GM21390 (cell line): ENCODE measurements at regions not wholly inside any gene's neighbourhood (a gene's known extent, or its start where the extent isn't known, plus 50 kb on each side); places are given as distances from the start of the nearest gene placed in this dataset.

ENCODE experiments used
- ATAC-seq: cut with Tn5 transposase; IDR thresholded peaks from one replicate; pipeline ENCODE4 v1.9.1; 2021; ENCODE audit not compliant: unreplicated experiment

DNA sequence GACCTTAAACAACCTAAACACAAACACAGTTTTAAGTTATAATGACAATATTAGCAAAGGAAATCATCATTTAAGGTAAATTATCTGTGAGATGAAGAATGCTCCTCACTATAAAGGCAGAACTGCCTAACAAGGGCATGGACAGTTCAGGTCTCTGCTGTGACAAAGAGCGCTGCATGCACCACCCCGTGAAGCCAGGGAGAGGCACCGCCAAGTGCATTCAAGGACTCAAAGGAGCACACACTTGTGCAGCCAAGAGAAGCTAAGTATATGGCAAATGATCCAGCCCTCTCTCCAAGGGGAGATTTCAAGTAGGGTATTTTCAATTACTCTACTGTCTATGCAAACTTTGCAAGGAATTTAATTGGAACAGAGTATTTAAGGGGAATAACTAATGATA is 126.0 kb downstream of the RAP2A start:
- no peak for ATAC-seq

DNA sequence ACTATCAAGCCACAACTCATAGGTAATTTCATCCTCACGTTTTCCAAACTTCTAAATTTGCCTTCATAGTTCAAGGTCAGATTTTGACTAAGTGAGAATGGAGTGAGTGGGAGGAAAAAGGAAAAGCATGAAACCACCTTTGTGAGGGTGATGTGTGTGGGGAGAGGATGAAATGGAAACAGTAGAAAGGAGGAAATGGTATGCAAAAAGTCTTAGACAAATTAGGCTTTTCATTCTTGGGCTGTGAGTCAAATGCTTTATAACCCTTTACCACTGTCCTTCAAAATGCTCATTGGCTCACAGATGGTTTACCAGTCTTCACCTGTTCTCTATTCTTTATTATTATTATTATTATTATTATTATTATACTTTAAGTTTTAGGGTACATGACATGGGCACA is 127.2 kb downstream of the RAP2A start:
- no peak for ATAC-seq

DNA sequence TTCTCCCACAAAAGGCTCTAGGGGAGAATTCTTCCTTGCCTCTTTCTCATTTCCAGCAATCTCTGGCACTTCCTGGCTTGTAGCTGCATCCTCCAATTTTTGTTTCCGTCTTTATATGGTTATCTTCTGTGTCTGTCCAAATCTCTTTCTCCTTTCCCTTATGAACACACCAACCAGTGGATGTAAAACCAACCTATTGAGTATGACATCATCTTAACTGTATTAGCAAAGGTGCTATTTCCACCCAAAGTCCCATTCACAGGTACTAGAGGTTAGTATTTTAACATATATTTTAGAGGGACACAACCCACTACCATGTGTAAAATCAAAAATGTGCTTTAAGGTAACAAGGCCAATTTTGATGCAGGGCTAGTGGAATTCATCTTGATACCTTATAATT is 129.0 kb downstream of the RAP2A start:
- no peak for ATAC-seq

DNA sequence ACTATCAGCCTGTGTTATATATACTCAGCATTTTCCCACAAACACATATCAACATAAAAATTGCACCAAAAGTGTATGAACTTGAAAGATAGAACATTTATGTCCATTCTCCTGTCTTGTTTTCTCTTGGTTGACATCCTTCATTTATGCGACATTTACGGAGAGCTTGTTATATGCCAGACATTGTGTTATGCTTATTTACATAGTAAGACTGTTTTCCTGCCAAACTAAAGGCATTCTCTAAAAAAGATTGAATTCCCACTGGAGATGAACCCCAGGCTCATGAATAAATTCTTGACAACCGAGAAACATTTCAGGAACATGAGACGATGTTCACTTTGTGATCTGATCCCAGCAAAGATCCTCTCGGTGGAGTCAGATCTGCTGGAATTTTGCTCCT is 131.0 kb downstream of the RAP2A start:
- no peak for ATAC-seq

DNA sequence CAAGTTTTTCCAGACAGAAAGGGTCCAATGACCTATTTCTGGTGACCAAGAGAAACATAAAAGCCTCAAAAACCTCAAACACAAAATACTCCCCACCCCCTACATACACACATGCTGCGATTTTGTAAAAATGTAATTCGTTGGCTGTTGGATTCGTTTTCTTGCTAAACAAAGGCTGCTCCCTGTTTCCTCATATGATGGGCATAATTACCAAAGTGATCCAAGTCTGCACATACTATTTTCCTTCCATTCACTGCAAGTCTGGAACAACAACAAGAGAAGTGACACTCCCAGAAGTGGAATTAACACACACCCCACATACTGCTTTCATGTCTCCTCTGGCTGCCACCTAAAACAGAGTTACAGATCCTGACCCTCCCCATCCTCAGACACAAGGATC is 131.9 kb downstream of the RAP2A start:
- ATAC-seq, result no peak

DNA sequence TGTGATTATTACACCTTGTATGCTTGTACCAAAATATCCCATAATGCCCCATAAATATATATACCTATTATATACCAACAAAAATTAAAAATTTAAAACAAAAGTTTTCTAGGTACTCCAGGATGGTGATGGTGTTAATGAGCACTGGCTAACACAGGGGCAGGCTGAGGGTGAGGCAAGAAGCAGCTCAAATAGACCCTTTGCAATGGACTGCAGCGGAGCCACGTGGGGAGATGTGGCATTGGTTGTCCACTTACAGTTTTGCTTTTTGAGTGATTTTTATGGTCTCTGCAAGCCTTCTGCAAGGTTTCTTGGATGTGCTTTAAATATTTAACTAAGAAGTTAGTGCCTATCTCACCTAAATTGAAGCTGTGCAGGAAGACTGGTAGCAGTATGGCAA is 132.9 kb downstream of the RAP2A start:
- no peak for ATAC-seq

DNA sequence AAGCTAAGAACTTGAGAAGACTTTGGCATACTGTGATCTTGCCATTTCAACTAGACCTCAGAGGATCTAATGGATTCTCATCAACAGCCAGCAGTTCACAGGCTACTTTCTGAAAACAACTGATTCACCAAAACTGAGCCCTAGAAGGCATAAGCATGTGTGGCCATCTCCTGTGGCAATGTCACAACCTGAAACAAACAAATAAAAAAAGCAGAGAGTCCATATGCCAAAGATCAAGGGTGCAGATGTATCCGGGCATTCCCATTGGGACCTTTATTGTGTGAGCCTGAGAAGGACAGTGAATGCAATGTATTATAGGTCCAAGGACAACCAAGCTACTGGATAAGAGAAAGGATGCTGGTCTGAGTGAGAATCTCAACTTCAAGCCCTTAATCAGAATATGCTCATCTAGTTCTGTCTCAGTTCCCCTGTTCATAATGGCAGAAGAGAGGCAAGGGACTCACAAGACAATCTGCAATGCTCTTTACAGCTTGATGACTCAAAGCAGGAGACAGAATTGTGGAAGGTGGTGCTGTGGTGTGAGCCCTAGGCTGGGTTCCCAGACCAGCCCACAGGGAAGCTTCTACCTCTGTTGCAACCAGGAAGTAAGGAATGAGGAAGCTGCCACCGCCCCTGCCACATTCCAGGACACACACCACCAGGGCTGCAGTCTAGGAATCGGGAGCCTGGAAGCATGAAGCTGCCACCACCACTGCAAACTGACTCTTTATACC is 133.7 kb downstream of the RAP2A start:
- peak; percentile 98 for ATAC-seq

DNA sequence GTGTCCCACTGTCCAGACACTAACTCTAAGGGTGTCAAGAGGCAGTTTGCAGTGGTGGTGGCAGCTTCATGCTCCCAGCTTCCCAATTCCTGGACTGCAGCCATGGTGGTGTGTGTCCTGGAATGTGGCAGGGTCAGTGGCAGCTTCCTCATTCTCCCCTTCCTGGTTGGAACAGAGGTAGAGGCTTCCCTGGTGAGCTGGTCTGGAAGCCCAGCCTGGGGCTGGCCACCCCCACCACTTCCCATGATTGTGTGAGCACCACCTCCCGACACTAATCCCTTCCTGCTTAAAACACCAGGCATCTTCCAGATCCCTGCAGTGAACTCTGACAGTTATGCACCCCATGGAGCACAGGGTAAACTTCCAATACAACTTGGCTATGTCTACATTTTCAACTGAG is 134.9 kb downstream of the RAP2A start:
- ATAC-seq, result no peak

DNA sequence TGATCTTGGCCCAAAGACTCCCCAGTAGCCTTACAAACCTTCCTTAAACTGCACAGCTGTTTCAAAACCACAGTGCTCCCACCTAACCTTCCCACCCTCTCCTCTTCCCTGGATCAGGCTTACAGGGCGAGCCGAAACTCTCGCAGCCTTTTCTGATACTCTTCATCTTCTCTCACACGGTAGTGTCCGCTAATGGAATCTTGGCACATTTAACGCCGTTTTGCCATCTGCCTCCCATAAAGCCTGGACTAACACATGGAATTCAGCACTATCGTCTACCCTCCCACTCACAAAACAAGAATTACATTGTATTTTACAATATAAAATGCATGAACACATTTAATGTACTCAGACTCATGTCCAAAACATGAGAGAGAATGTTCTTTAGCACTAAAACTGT is 135.9 kb downstream of the RAP2A start:
- no peak for ATAC-seq

DNA sequence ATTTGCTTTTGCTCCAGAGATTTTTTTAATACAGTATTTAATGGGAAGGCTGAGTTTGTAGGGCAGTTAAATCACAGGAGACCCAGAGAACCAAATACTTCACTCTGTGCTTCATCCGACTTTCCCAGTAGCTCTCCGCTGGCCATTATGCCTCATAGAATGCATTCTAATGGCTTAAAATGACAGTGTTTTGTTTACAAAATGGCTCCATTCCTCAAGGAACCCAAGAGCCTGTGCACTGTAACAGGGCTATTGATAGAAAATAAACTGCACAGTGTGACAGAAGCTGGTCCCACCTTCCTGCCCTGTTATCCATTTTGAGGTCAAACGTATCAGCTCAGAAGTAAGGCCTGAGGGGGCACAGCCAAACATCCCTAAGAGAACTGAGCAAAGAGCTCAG is 136.5 kb downstream of the RAP2A start:
- no peak for ATAC-seq

DNA sequence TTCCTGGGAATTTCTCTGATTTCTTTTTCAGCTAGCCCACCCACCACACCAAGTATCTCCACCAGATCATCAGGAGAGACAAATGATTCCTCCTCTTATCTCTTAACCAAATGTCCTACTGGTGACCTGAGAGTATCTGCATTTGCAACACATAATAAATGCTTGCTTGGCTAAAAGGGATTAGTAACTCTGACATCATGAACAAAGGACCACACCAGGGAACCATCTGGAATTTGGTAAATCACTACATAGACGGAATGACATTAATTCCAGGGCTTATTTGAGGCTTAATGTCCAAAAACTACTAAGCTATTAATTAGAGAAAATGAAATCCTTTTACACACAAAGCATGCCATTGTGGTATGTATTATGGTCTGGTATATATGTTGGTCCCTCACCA is 139.0 kb downstream of the RAP2A start:
- ATAC-seq, result no peak

DNA sequence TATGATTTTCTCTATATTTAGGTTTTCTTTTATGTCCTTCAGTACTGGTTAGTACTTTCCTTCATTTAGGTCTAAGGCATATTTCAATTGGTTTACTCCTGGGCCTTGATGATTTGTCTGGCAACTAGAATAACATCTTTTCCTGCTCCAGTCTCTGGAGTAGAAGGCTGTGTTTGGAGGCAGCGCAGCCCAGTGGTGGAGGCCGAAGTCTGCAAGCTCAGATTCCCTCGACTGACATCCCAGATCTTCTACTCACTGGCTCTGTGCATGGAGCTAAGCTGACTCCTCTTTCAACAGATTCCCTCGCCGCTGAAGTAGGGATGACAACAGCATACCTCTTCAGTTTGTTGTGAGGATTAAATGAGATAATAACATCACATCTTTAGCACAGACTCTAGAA is 141.0 kb downstream of the RAP2A start:
- peak; percentile 68 for ATAC-seq

DNA sequence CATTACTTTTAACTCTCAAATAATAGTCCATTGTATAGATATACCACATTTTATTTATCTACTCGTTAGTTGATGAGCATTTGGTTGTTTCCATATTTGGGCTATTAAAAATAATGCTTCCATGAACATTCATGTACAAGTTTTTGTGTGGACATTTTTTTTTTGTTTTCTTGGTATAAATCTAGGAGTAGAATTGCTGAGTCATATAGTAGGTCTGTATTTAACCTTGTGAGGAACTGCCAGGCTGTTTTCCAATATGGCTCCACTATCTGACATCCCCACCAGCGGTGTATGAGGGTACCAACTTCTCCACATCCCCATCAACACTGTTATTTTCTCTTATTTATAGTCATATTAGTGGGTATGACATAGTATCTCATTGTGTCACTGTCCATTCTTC is 143.1 kb downstream of the RAP2A start:
- ATAC-seq, result no peak

DNA sequence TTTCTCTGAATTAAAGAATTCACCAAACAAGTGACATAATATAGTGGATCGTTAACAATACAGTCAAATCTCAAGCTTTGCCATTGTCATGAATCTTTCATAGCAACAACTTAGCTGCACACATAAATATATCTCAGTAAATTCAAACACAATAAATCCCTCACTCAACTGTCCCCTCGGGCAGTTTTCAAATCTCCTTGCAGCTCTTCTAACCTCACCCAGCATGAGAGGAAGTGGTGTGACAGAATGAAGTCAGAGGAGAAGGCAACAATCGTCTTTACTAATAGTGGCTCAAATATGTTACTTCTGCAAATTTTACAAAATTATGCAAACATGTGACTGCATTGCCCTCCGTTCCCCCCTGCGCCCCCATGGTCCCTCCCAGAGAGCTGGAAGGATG is 148.2 kb downstream of the RAP2A start:
- no peak for ATAC-seq

DNA sequence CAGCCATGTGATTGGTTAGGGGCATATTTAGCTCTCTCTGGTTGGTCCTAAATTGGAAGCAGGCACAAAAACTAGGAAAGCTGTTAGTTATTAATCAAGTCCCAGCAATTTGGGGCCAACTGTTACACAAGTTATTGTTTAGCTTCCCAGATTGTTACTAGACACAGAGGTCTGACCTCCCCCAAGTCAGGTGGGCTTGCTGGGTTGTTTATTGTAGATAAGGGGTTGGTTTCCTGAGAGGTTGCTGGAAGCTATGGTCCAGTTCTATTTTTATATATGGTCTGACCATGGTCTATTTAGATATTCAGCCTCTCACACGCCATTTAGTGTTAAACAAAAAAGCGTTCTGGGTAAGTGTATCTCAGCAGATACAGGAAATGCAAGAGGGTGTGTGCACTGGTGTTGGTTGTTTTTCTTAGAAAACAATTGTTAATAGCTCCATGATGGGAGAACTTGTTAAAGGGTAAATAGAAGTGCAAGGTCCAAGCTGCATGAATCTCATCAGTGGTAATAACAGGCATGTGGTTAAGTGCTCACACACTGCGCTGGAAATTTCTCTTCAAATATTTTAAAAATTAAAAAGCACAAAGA is 150.0 kb downstream of the RAP2A start:
- no peak for ATAC-seq

DNA sequence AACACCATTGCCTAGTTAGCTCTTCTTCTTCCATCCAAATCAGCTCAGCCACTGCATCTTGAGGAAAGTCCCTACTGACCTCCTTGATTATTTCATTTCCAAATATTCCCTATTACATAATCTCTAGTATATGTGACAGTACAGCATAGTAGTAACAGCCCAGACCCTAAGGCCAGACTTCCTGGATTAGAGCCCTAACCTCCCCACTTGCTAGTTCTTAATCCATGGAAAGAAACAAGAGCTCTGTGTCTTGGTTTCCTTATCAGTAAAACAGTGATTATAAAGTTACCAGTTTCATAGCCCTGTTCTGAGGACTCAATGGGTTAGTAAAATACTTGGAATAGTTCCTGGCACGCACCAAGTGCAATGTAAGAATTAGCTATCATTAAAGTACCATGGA is 153.0 kb downstream of the RAP2A start:
- ATAC-seq, result no peak

DNA sequence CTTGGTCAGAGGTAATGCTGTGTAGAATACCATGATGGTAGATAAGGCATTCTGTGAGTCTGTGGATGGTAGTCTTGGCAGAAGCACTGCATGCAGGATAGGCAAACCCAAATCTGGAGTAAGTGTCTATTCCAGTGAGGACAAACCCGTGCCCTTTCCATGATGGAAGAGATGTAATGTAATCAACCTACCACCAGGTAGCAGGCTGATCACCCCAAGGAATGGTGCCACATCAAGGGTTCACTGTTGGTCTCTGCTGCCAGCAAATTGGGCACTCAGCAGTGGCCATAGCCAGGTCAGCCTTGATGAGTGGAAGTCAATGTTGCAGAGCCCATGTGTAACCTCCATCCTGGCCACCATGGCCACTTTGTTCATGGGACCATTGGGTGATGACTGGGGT is 155.0 kb downstream of the RAP2A start:
- ATAC-seq, result no peak

DNA sequence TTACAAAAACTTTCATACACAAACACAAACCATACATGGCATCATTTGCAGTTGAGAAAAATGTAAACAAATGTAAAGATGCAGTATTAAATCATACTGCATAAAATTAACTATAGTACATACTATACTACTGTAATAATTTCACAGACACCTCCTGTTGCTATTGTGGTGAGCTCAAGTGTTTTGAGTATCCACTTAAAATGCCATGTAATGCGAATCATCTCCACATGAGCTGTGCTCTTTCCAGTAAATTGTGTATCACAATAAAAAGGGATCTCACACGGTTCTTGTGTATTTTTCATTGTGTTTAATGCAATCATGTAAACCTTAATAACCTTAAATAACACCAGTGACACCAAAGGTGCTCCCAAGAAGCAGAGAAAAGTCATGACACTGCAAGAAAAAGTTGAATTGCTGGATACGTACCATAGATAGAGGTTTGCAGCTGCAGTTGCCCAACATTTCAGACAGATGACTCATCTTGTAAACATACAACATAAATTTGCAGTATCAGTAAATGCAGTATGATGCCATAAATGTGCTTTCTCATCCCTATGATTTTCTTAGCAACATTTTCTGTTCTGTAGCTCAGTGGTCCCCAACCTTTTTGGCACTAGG is 166.6 kb downstream of the RAP2A start:
- no peak for ATAC-seq

DNA sequence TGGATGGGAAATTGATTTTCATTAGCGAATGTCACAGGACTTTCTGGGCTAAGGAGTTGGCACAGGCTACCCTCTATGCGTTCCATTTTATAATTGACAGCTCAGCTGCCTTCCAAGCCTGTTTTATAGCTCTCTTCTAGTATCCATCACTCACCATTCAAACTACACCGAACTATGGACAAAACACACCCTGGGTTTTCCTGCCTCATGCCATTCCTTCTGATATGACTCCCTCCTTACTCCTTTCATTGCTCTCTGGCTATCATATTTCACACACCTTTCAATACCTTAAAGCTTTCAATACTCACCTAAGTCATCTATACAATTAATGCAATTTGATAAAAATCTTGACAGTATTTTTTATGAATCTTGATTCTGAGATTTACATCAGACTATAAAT is 181.3 kb downstream of the RAP2A start:
- no peak for ATAC-seq

DNA sequence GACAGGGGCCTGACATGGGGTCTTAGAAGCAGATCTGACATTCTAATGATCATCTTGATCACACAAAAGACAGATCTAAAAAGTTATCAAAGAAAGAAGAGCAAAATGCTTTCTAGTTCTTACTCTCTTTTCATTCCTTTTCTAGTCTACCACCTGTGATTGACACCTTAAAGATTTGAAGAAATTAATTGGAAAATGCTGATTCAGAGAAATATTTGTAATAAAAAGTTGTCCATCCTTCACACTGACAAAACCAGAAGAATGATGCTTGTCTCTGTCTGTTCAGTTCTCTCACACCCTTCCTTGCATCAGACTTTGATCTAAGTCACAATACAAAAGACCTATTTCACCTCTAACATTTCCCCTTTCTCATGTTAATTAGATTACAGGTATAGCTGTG is 182.4 kb downstream of the RAP2A start:
- no peak for ATAC-seq

DNA sequence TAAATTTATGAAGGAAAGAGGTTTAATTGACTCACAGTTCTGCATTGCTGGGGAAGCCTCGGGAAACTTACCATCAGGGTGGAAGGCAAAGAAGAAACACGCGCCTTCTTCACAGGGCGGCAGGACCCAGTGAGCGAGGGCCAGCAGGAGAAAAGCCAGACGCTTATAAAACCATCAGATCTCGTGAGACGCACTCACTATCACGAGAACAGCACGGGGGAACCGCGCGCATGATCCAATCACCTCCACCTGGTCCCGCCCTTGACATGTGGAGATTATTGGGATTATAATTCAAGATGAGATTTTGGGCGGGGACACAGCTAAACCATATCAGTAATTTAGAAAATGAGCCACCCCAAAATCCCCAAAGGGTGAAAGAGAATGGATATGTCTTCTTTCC is 187.1 kb downstream of the RAP2A start:
- ATAC-seq, result no peak

DNA sequence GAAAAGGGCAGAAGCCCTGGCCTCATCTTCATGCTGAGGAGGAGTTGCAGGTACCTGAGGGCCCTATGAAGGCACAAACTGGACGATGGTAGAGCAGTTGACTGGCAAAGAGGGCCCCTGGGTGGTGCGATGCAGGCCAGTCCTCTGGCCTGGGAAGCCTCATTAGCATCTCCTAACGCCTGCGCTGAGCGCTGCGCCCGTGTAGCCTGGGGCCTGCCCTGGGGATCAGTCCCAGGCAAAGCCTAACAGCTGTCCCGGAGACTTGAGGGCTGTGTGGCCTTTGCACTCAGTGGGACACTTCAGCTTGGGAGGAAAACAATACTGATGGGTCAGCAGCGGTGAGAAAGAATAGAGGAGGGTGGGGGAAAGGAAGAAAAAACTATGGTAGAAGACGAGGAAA is 187.7 kb downstream of the RAP2A start:
- no peak for ATAC-seq

DNA sequence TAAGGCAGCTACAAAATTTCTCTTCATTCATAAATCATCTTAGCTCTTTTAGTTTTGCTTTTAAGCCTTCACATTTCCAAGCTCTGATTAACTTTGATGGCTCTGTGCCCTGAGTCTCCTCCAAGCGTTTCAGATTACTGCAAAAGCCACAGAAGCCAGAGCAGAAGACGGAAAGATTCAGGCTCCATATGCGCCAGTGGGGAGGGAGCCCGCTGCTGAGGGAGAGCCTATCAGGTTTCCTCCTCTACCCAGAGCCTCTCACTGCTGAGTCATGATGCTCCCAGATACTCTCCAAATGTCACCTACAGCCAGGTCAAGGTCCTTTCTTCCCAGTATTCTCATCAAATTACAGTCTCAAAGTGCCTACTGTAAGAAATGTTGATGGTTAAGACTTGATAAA is 193.6 kb downstream of the RAP2A start:
- no peak for ATAC-seq
